ENCODE measurements at regions not wholly inside any gene's neighbourhood (a gene's known extent, or its start where the extent isn't known, plus 50 kb on each side); places are given as distances from the start of the nearest gene placed in this dataset.

DNA sequence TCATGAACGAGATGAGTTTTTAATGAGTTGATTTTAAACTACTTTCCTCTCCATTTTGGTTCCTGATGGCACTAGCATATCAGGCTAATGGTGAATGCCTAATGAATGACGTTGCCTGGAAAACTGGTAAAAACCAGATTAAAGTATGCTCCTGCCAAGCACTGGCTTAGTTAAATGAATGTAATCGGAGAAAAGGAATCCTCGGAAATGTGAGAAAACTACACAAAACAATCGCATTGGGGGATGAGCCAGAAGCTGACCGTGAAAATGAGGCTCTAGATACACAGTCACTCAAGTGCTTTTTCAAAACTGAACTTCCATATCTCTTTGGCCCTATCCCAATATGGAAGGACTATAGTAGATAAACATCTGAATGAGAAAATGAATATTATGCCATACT, 153.8 kb upstream of the COL1A2 start:
- no peak for TF ChIP-seq CTCF (IDR thresholded peaks at IDR 0.05)
- no peak for TF ChIP-seq EP300 (IDR thresholded peaks at IDR 0.05)

All from tibial nerve (tissue), 4 donors.